SKM-1 (cell line): ENCODE measurements at regions not wholly inside any gene's neighbourhood (a gene's known extent, or its start where the extent isn't known, plus 50 kb on each side); places are given as distances from the start of the nearest gene placed in this dataset.

Source experiments
- DNase-seq: peaks from one replicate; lab custom pipeline; 2025; ENCODE audit not compliant: unreplicated experiment; lab: John Stamatoyannopoulos, UW

- no peak for DNase-seq
Measured at GRCh38 chr2:30310371-30310770, 79.0 kb downstream of the LBH start.

DNA sequence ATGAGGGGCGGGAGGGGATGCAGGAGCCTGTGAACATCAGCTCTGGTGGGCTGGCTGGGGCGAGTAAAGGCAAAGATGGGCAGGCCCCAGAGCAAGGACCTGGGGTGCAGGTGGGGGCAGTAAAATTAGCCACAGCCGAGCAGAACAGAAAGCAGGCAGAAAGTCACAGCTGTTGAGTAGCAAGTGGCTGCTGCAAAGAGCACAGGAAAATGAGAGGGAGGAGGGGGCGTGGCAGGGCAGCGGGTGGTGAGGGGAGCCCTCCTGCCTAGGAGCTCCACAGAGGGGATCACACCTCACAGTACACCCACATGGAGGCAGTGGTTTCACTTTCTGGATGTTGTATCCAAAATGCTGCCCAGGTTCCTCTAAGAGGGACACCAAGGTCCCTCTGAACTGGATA lies 79.6 kb downstream of the LBH start:
- DNase-seq: no peak

DNA sequence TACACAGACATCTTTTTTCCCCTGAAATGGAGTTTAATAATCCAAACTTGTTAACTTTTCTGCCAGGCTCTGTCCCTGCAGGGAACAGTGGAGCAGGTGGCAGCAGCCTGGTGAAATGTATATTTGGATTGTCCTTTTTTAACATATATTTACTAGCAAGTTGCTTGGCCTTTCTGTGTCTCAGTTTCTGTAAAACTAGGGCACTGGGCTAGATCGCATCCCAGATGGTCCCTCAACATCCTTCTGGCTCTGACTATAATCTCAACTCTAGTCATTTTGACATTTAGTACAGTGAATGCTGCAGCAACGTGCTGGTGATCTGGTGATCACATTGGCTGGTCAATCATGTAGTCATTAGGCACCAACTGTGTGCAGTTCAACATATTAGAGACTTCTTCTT lies 80.4 kb downstream of the LBH start:
- no peak for DNase-seq

DNA sequence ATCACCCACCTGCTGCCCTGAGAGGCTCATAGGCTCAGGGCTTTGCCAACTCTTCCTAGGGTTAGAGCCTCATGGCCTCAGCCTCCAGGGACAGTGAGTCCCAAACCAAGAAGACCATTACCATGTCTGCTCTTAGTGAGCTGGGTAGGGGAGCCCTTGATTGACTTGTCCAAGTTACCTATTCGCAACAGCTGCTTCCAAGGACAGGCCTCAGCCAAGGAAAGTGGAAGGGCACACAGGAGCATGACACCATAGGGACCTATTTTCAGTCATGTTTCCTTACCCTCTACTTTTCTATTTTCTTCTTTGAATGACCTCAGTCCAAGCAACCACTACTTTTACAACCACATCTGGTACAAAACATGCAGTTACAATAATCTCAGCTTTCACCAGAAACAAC lies 81.6 kb downstream of the LBH start:
- DNase-seq: no peak

DNA sequence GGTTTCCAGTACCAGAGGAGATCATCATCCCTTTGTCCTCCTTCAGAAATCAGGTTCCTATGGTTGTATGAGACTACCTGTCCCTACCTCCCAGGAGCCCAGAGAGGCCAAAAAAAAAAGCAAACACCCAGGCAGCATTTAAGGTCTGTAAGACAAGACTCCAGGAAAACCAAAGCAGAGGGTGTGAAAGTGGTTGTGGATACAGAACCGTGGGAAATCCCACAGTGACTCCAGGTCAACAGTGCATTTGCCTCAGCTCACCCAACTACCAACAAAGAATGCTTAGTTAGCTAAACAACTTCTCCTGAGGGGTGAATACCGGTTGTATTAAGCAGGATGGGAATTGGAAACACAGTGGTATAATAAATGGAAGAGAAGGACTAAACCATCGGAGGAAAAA lies 83.6 kb downstream of the LBH start:
- no peak for DNase-seq

GRCh38 chr2:30315391-30316063 lies 84.2 kb downstream of the LBH start:
- DNase-seq: no peak

GRCh38 chr2:30316408-30316807 lies 85.1 kb downstream of the LBH start:
- no peak for DNase-seq

DNA sequence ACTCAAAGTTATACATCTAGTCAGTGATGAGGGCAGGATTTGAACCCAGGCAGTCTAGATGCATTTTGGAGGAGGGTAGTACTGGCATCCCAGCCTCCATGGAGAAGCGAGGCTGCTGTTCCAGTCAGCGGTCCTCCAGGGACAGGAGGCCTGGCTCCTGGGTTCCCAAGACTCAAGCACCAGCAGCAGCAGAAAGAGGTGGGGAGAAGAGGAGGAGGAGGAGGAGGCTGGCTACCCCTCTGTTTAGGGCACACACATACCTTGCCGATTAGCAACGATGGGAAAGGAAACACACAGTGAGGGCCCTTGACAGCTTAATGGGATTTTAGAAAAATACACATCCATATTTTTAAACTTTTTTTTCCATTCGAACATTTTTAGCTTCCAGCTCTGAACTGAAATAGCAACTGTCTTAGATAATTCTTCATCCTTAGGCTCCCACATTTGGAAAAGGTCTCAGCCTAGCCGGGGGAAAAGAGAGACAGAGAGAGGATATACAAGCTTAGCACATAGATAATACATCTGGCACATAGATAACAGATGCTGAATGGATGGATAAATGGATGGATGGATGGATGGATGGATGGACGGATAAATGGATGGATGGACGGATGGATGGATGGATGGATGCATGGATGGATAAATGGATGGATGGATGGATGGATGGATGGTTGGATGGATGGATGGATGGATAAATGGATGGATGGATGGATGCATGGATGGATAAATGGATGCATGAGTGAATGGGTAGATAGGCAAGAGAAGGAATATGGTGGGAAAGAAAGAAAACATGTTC lies 87.9 kb downstream of the LBH start:
- DNase-seq: no peak

GRCh38 chr2:30321466-30321865 lies 90.1 kb downstream of the LBH start:
- DNase-seq: no peak

DNA sequence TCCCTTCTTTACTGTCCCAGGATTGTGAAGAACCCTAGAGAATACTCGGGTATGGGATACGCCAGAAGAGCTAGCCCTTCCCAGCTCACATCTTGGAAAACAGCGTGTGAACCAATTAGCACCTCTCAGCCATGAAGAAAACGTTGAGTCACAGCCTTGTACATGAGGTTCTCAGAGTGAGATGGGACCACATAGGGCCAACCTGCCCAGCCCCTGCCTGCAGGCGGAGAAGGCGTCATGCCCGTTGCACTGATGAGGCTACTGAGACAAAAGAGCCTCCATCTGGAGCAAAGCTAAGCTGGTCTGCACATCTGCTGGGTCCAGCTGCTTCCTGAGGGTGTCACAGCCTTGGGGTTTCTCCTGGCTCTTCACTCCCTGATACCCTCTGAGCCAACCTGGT lies 92.2 kb downstream of the LBH start:
- DNase-seq: no peak

GRCh38 chr2:30324245-30324908 lies 93.0 kb downstream of the LBH start:
- DNase-seq: no peak

DNA sequence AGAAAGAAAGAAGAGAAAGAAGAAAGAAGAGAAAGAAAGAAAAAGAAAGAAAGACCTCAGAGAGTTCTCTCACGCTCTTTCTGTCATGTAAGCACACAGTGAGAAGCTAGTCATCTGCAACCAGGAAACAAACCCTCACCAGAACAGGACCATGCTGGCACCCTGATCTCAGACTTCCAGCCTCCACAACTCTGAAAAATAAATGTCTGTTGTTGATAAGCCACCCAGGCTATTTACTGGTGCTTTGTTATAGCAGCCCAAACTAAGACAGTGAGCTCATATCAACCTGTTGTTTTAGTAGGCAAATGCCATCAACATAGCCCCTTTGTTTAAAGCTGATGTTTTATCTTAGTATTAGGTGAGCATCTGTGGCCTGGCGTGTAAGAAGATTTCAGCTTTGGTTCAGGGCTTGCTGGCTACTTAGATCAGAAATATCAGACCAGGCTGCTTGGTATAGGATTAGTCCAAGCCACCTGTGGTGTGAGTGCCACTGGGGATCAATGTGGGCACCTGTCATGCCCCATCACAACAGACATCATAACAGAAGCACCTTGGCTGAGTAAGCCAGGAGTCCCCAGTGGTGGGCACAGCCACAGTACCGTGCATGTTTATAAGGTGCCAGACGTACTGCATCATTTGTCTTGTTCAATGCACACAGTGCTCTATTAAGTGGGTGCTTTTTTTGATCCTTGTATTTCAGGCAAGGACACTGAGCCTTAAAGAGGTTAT lies 94.4 kb downstream of the LBH start:
- DNase-seq: no peak

- DNase-seq: no peak
Measured at GRCh38 chr2:30326497-30326896, 95.2 kb downstream of the LBH start.

GRCh38 chr2:30331038-30331437 lies 99.7 kb downstream of the LBH start:
- DNase-seq: no peak

- no peak for DNase-seq
Measured at GRCh38 chr2:30331869-30332268, 100.5 kb downstream of the LBH start.

DNA sequence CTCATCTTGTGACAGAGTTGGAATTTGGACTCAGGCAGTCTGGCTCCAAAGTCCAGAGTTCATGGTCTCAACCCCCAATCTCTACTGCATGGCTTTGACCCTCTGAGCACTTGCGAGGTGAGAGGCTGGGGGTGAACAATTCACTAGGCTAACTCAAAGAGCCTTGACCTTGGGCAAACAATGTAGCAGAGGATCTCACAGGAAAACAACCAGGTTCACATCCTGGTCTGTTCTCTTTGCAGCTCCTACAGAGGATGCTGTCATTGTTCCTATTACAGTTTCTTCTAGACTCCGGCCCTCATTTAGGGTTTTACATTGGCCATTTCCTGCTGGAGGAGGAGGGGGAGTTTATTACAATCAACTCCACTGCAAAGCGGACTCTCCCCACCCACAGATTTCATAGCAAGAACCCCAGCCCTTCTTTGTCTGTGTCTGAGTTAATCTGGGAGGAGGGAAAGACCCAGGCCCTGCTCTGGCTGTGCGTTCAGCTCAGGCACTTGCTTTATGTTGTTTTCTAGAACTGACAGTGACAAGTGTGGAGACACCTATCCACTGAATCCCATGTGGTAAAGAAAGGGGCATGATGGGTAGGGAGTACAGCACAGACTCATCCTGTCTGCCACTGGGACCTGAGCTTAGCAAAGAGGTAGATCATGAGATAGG lies 101.6 kb downstream of the LBH start:
- DNase-seq: no peak

DNA sequence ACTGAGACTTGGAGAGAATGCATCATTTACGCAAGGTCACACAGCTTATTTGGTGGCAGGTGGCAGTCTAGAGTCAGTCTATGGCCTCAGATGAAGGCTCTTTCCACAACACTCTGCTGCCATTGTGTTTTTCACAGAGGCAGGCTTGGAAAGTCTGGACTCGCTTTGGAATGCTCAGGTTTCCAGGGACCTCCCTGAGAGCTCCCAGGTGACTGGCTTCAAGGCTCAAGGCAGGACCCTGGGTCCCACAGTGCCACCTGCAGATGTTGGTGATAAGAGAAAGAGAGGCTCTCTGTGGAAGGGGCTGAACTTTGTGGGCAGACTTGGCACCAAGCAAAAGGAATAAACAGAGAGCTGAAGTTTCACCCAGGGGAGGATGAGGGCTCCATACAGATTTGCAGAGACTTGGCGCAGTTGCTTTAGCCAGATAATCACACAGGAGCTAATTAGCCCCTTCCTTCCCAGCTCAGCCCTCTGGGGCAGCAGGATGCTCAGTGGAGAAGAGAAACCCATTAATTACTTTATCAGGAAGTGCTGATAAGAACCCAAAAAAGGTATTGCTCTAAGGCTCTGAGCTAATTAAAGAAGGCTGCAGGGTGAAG lies 103.5 kb downstream of the LBH start:
- DNase-seq: no peak

DNA sequence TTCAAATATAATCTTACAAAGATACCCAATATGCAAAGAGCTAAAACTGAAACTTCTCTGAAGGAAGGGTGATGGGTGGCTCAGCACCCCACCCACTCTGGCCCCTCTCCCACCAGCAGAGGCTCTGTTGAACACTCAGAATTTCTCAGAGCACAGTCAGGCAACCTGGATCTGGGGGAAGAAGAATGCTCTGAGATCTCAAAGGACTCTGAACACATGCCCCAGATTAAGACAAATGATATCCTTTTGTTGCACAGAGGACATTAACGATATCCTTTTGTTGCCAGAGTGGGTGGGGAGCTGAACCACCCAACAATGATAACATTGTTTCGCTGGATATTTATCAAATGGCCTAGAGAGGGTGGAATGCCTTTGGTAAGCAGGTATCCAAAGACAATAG lies 104.8 kb downstream of the LBH start:
- DNase-seq: no peak

DNA sequence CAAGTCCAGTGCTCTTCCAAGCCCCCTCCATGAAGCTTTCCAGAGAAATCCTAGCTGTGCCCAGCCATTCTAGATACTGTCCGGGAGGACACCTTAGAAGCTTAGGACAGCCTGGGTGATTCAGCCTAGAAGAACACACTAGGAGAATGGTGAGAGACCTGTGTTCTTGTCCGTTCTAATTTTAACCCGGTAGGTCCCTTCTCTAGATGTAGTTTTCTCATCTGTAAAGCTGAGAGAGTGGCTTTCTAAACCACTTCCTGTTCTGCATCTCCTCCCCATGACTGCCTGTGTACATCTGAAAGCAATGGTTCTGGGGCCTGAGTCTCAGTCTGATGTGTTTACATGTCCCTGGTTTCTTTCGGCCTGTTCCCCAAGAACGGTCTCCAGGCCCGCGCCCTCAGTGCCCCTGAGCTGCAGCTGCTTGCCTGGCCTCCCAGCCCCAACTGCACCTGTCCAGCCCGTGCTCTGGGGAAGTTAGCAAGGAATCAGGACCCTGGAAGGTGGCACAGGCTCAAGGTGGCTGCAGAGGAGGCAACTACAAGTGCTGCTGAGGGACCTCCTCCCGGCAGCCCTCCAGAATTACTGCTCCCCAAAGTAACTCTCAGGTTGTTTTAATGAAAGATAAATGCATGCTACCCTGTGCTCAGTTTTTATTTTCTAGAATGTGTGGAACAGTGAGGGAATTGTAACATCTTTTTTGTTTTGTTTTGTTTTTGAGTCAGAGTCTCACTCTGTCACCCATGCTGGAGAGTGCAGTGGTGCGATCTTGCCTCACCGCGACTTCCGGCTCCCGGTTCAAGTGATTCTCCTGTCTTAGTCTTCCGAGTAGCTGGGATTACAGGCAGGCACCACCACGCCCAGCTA lies 105.9 kb downstream of the LBH start:
- DNase-seq: peak; percentile 20

DNA sequence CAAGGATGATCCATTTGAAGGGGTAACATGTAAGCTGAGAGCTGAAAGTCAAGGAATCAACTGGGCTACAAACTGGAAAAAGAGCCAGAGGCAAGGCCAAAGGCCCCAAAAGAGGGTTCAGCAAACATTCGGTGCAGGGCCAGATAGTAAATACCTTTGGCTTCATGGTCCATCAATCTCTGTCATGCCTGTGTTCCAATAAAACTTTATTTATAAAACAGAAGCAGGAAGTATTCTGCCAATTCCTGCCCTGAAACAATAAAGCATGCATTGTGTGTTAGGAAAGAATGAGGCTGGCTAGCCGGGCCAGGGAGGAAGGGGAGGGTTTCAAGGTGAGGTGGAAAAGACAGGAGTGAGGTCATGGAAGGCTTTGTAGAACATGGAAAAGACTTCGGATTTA lies 107.1 kb downstream of the LBH start:
- DNase-seq: no peak
